HG03066 (cell line): ENCODE measurements at regions not wholly inside any gene's neighbourhood (a gene's known extent, or its start where the extent isn't known, plus 50 kb on each side); places are given as distances from the start of the nearest gene placed in this dataset.
"Not testable (repeated sequence)": the region's sequence is repeated elsewhere in the genome, so short reads cannot be mapped to it uniquely, and the experiment has no call there.

Experiments
- ATAC-seq: cut with Tn5 transposase; IDR thresholded peaks from one replicate; pipeline ENCODE4 v1.9.1; 2021; ENCODE audit warnings: low read depth; ENCODE audit not compliant: unreplicated experiment

DNA sequence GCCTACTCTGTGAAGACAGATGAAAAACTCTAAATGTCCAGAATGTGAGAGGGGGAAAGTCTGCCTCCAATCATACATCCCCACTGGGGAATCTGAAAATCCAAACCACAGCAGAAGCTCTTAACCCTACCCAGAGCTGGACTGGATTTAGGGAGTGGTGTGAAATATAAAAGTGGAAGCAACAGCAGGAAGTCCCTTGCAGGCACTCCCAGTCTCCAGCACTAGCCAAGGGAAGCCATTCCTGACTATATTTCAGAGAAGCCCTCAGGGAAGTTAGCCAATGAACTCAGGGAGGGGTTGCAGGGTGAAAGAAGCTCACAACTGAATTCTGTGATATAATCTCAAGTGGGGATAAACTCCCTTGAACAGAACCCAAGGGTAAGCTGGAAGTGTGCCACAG lies 51.5 kb downstream of the CRPPA start:
- ATAC-seq = no peak

DNA sequence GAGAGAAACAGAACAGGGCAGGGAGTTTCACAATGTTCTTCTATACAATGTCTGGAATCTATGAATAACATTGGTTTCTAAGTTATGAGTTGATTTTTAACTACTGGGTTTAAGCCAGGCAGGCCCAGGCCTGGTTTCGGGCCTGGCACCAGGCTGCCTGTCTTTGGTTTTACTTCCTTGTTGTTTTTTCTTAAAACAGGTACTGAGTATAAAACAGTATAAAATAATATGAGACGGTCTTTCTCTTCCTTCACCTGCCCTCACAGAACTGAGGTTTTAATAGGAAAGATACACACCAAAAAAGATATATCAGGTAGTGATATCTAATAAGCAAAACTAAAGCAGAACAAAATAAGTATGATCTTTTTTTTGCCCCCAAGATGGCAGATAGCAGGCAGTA lies 52.0 kb downstream of the CRPPA start:
- not testable (repeated sequence) for ATAC-seq

DNA sequence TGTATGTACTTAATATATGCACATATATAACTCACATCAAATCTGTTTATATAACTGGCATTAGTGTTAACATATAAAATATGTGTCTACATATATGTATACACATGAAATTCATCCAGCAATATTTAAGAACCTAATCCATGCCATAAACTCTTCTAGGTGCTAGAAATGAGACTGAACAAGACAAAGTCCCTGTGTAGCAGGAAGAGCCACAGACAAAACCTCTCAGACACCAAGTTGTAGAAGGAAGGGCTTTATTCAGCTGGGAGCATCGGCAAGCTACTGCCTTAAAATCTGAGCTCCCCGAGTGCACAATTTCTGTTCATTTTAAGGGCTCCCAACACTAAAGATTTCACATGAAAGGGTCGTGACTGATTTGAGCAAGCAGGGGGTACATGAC lies 52.5 kb downstream of the CRPPA start:
- no peak for ATAC-seq

DNA sequence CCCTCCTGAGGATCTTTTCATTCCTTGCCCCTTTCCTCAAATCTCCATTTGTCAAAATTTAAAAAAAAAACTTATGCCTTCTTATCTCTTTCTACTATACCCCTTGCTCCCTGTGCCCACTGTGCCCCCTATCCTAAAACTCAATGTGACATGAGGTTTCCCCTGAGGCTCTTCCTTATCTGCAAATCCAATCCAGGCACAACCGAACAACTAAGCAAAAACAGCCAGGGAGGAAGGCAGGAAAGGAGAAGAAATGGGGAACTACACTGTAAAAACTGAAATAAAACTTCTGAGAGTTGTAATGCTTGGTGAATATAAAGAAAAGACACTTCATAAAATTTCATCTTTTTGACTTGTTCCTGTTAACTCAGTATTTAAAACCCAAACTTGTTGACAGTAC lies 54.2 kb downstream of the CRPPA start:
- ATAC-seq = no peak

DNA sequence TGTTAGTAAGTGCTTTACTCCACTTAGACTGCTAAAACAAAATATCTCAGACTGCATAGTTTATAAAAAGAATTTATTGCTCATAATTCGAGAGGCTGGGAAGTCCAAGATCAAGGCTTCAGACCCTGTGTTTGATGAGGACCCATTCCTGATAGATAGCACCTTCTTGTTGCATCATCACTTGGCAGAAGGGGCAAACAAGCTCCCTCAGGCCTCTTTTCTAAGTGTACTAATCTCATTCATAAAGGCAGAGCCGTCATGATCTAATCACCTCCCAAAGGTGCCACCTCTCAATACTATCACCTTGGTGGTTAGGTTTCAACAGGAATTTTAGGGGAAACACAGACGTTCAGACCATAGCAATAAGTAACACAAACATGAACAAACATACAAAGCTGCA lies 55.4 kb downstream of the CRPPA start:
- ATAC-seq = no peak

DNA sequence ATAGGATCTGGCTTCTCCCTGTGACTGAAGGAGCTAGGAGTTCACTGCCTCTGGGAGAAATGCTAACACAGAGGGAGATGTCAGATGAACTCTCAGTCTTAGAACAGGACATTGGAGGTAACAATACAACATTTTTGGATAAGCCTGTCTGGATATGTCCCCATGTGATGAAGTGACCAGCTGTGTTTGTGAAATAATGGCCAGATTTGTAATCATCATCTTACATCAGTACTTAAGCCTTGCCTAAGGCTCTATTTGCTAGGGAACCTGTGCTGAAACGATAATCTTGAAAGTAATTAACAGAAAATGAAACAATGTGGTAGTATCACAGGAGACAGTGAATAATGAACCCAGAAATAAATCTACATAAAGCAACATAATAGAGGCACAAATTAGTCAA lies 56.2 kb downstream of the CRPPA start:
- no peak for ATAC-seq

DNA sequence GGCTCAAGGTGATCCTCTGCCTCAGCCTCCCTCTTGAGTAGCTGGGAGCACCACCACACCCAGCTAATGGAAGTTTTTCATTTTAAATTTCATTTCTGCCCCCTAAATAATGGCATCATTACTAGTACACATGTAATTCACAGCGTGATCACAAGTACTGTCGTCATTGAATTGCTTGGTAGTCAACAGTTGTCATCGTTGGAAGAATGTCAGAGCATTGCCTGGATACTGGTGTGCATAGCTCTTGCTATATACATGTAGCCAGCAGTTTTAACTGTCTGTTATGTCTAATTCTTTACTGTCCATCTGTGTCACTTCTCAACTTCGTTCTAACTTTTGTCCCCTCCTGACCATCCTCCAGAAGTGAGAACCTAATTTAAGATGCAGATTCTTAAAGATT lies 62.1 kb downstream of the CRPPA start:
- ATAC-seq = no peak

DNA sequence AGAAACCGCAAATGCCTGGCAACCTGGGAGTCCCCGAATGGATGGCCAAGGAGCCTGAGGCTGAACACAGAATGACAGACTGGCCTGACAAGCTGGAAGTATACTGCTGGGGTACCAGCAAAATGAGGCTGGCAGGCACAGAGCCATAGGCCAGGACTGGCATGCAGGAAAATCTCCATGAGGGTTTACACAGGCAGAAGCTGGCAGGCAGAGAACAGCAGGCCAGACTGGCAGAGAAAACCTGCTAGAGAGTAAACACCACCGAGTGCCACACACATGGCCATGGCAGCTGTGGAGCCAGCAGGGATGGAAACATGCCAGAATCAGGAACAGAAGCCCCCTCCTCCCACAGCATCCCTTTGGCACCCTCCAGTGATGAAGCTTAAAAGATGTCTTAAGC lies 63.4 kb downstream of the CRPPA start:
- ATAC-seq = no peak

DNA sequence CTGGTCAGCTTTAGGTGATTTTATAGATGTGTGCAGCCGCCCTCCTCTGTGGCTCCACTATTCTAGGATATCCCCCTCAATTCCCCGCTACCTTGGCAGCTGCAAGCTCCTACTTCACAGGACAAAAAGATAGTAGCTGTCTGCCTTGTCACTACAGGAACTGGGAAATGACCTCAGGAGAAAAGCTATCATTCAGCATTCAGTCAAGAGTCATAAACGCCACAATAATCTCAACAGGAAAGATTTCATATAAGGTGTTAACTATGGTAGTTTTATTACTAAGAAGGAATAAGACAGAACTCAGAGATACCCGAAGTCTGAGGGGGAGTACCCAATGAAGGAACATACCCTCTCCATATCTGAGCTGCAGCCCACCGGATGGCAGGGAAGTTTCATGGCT lies 63.9 kb downstream of the CRPPA start:
- ATAC-seq = no peak

DNA sequence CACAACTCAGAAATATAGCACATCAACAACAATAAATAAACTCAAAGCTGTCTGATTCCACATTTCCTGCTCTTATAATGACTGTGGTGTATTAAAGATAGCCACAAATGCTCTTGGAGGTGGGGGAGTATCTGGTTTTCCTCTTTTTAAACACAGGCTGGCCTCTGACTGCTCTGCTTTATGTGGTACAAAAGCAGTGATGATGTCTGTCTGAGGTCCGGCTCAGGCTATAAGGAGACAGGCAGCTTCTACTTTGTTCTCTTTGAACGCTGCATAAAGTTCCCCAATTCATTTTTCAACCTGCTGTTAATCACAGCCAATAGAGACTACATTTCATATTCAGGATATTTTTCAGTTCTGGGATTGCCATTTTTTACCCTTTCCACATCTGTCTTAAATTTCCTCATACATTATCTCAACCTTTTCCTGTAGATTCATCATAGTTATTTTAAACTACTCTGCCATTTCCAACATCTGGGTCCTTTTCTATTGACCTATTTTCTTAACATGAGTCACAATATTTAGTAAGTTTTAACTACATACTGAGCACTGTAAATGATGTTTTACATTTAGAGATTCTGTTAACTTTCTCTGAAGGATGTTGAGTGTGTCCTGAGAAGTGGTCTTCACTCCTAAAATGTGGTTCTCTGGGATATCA lies 64.9 kb downstream of the CRPPA start:
- no peak for ATAC-seq

DNA sequence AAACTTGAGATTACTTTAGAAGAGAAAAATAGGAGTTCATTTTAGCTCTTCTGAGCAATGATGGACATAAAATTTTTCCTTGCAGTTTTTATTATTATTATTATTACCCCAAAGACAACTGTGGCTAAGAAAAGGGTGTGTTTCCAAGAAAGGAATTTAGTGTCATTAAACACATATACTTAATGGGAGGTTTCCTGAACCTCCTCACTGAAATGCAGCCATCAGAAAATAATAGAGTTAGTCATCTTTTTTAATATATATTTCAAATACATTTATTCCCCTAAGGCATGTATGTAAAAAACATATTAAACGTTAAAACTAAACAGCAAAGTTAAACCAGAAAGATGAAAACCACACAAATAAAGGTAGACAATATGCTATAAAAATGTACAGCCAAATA lies 66.8 kb downstream of the CRPPA start:
- no peak for ATAC-seq

DNA sequence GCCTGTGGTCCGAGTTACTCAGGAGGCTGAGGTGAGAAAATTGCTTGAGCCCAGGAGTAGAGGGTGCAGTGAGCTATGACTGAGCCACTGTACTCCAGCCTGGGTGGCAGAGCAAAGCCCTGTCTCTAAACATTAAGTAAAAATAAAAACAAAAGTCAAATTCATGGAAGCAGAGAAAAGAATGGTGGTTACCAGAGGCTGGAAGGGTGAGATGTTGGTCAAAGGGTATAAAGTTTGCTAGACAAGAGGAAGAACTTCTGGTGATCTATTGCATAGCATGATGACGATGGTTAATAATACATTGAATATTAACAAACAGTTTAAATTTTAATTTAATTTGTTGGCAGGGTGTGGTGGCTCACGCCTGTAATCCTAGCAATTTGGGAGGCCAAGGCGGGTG lies 68.1 kb downstream of the CRPPA start:
- ATAC-seq = no peak

DNA sequence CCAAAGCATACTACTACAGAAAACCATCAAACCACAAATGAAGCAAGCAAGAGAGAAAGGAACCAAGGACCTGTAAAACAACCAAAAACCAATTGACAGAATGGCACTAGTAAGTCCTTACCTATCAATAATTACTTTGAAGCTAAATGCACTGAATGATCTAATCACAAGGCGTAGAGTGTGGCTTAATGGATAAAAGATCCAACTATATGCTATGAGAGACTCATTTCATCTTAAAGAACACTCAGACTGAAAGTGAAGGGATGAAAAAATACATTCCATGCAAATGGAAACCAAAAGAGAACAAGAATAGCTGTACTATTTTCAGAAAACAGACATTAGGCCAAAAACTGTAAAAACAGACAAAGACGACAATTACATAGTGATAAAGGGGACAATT lies 70.7 kb downstream of the CRPPA start:
- no peak for ATAC-seq

DNA sequence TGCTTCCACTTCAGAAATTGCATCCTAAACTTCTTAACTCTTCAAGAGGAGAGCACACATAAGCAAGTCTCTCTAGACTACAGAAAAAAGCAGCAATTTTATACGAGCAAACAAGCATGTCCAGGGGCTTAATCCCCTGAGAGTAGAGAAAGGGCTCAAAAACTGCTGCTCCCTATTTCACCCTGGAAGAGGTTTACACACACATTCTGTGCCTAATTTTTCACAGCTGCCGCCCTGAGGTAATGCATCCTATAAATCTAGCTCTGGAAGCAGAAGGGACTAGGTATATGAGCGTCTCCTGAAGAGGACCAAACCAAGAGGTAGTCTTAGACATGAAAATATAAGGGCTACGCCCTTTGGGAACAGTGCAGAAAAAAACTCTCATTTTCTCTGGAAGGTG lies 73.1 kb downstream of the CRPPA start:
- no peak for ATAC-seq

DNA sequence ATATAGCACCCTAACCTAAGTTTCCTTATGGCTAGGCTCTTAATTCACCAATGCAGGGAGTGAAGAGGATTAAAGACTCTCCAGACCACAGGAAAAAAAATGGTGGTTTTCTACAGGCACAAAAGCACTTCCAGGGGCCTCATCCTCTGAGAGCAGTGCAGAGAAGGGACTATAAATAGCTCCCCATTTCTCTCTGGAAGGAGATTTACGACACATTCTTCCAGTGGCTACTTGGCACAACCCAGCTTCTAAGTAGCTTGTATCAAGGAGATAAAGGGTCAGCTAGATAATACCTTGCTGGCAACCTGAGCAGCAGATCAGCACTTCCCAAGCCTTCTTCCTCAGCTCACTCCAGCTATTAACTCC lies 73.5 kb downstream of the CRPPA start:
- no peak for ATAC-seq

DNA sequence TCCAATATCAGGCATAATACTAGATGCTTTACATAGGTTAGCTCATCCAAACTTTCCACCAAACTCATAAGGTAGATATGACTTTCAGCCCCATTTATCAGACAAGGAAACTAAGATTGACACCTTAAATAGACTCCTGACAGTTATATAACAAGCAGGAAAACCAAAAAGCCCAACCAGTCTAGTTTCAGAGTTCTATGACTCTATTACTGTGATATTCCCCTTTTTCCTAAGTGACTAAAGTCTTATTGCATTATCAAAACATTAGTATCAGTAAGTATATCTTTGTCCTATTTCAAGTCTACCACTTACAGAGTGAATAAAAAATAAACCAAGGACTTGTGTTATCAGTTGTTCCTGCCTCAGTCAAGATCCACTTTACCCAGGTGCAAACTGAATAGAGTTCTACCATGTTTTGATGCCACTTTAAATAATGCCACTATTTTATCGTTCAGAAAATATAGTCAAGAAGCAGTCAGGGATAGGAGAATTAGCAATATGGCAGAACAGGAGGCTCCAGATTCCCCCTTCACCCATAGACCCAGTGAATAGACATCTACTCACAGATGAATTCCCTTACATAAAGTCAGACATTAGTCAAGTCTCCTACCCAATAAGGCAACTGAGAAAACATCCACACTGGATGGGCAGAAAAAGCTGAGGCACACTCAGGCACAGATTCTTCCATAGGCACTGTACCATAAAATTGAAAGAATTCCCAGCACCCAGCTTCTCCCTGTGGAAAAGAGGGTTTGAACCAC lies 74.1 kb downstream of the CRPPA start:
- ATAC-seq = no peak

DNA sequence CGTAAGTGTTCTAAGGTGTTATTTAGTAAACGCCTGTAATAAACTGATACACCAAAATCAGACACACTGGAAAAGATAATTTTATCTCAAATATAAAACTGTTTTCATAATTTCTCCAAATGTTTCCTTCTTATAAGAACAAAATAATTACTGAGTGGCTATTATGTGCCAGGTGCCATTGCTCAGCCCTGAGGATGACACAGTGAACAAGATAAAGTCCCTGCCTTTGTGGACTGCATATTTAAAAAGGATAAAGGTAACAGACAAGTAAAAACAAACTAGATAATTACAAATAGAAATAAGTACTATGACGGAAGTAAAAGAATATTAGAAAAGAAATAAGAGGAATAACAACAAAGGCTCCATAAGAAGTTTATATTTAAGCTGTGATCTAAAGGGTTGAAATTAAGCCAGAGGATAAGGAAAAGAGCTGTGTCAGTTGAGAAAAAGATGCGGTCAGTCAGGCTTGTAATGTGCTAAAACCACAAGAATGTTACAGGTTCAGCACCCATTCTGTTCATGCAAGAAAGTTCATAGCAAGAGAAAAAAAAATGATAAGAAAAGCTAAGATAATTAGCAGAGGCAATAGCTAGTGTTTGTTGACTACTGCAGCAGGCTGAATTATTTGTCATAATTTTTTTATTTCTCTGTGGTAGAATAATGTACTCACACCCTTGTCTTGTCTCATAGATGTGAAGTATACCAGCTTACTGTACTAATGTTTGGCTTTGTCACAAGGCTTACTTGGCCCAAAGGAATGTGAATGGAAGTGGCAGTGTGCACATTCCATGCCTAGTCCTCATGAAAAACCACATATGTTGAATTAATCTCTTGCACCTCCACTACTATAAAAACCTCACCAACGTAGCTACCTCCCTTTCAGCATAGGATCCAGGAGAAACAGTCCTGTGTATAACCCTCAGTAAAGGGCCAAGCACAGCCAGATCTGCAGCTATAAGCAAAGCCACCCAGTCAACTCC lies 75.1 kb downstream of the CRPPA start:
- no peak for ATAC-seq

DNA sequence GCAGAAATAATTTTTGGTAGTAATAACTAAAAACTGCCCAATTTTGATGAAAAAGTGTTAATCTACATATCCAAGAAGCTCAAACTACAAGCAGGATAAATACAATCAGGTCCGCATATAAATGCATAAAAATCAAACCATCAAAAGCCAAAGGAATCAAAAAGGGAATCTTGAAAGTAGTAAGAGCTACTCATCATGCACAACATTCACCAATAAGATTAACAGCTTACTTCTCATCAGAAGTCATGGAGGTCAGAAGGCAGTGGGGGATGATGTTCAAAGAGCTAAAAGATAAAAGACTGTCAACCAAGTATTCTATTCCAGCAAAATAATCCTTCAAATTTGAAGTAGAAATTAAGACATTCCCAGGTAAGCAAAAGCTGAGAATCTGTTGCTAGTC lies 76.4 kb downstream of the CRPPA start:
- no peak for ATAC-seq

DNA sequence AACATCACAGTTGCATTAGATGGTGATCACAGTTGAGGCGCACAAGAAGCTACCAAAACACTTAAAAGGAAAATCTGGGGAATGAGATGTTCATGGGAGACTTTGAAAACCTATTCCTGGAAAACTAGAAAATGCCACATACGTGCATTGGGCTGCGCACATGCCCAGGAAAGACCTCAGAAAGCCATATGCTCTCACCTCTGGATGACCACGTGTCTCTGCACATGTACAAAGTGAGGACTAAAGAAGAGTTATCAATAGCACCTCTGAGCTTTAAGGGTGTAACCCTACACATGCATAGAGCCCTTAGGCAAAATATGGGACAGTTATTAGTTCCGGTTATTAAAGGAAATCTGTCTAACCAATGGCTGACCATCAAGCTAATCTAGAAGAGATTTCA lies 77.7 kb downstream of the CRPPA start:
- ATAC-seq = no peak

DNA sequence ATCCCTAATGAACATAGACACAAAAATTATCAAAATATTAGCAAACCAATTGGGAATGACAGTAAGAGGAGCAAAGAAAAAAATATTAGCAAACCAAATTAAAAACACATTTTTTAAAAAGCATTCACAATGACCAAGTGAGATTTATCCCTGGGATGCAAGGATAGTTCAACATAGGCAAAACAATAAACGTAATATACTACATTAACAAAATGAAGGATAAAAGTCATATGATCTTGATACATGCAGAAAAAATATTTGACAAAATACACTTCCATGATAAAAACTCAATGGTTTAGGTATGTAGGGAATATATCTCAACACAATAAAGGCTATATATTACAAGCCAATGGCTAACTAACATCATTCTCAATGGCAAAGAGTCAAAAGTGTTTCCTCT lies 83.3 kb downstream of the CRPPA start:
- no peak for ATAC-seq

DNA sequence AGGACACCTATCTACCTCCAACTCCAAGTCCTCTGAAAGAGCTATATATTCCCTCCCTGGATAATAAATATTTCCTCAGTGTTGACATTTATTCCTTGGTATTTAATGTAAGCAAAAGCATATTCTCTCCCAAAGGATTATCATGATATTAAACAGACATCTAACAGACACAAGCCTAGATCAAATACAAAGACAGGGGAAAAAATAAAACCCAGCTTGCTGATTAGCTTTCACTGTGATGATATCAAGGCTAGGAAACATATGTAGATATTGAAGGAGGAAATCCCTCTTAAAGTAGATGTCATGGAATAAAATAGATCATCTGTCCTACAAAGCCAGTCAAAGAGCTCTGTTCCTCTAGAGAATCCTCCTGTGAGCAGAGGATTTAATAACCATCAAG lies 95.2 kb downstream of the CRPPA start:
- no peak for ATAC-seq
